ENCODE measurements at regions not wholly inside any gene's neighbourhood (a gene's known extent, or its start where the extent isn't known, plus 50 kb on each side); places are given as distances from the start of the nearest gene placed in this dataset.
"Not testable (repeated sequence)": the region's sequence is repeated elsewhere in the genome, so short reads cannot be mapped to it uniquely, and the experiment has no call there.

DNA sequence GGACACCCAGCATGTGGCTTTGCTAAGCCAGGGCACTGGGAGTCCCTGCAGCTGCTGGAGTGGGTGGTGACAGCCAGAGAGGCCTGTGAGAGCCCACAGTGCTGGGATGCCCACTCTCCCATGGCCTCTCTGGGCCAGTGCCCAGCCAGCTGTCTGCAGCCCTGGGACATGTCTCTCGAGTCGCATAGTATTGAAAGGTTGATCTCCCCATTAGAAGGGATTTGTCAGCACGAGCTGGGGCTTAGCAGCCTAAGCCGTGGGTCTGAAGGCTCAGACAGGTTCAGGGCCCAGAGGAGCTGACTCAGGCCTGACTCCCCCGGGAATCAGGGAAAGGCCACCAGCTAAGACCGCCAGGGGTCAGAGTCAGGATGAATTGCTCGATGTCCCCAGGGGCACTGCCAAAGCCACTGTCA lies 53.5 kb downstream of the FOXD2 start:
- DNase-seq (ENCODE audit: low spot score), result peak; percentile 76

GRCh38 chr1:47495176-47495713 lies 57.4 kb downstream of the FOXD2 start:
- no peak for DNase-seq (ENCODE audit: low spot score)

DNA sequence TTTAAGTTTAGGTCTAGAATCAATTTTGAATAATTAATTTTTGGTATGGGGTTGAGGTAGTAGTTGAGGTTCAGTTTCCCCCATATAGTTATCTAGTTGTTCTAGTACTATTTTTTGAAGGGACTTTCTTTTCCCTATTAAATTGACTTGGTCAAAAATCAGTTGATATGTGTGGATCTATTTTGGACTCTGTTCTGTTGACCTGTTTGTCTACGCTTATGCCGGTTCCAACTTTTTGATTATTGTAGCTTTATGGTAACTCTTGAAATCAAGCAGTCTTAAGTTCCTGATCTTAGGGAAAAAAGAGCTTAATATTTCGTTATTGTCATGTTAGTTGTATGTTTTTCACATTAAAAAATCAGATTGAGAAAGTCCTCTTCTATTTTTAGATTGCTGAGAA lies 60.7 kb downstream of the FOXD2 start:
- DNase-seq (ENCODE audit: low spot score), result no peak

DNA sequence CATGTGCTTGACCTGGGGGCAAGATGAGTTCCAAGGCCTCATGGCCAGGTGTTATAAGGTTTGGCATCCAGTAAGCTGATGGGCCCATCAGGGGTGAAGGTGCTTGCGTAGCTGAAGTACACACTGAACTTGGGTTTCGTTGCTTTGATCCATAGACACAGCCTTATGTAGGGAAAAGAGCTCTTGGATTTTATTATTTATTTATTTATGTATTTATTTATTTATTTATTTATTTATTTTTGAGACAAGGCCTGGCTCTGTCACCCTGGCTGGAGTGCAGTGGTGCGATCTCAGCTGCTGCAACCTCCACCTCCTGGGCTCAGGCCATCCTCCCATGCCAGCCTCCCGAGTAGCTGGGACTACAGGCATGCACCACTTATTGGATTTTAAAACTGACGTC lies 63.2 kb downstream of the FOXD2 start:
- DNase-seq (ENCODE audit: low spot score), result no peak

DNA sequence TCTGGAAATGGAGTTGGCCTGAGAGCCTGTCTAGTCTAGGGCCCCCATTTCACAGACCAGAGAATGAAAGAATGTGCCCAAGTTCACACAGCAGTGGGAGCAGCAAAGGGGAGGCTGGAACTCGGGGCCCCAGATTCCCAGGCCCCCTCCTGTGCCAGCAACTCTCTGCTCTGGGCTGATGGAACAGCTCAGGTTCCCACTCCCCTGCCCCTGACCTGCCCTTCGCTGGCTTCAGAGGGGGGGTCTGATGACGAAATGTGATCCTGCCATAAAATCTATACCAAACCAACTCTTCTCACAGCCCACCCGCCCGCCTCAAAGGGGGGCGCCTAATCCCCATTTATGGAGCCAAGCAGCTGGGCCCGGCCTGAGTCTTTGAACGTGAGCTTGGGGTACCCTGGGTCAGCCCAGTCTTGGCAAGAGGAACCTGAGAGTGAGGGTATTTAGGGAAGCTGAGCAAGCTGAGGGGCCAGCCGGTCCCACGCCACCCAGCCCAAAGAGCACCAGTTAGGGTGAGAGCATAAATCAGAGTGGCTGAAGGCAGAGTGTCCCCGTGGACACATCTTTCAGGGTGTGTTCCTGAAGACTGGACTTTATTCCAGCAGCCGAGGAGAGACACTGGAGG lies 65.0 kb downstream of the FOXD2 start:
- DNase-seq (ENCODE audit: low spot score), result no peak

- not testable (repeated sequence) for DNase-seq (ENCODE audit: low spot score)
Observed at GRCh38 chr1:47504840-47505239, 67.0 kb downstream of the FOXD2 start.

GRCh38 chr1:47505267-47505666 lies 67.4 kb downstream of the FOXD2 start:
- no peak for DNase-seq (ENCODE audit: low spot score)

GRCh38 chr1:47506053-47506452 lies 68.2 kb downstream of the FOXD2 start:
- DNase-seq (ENCODE audit: low spot score), result no peak

GRCh38 chr1:47507144-47507543 lies 69.3 kb downstream of the FOXD2 start:
- no peak for DNase-seq (ENCODE audit: low spot score)

DNA sequence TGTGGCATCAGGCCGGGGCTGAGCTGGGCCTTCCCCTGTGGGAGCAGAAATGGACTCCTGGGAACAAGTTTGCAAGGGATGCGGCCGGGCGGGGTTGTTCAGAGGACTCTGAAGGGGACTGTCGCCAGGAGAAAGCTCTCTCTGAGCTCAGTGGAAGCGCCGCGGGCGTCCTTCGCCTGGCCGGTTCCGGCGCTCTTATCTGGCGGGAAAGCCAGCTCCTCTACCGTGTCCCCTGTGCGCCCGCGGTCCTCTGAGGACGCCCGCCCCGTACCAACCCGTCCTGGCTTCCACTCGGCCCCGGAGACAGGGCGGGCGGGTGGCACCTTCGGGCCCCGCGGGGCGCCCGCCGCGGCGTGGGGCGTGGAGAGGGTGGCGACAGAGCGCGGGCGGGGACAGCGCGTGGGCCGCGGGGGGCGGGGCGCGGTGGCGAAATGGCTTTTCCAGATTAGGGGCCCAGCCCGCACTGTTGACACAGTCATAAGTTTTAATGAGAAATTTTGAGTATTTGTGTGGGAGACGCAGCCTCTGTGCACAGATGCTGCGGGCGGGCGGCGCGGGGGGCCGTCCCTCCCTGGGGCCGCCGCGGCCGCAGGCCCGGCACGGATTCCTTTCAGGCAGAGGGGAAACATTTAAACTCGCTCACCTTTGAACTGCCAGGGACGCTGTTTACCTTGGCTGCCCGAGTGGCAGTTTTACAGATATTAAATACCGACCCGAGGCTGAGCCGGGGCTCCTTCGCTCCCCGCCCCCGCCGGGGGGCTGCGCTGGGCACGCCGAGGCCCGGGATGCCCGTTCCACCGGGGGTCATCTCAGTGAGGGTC lies 70.2 kb downstream of the FOXD2 start:
- peak; percentile 46 for DNase-seq (ENCODE audit: low spot score)

GRCh38 chr1:47508702-47509431 lies 71.0 kb downstream of the FOXD2 start:
- DNase-seq (ENCODE audit: low spot score), result no peak

- no peak for DNase-seq (ENCODE audit: low spot score)
Observed at GRCh38 chr1:47510282-47510811, 72.5 kb downstream of the FOXD2 start.

DNA sequence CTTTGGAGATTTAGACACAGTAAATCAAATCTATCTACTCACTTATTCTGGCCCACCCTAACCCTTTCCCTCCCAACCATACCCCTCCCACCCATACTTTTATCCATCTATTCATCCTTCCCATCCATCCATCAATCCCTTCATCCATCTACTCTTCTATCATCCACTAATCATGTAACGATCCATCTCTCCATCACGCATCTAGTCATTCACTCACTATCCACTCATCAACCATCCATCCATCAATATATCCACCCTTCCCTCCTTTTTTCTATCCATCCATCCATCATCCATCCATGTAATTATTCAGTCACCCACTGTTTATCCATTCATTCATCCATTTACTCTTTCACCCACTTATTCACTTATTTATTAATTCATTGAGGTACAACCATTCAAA lies 74.0 kb downstream of the FOXD2 start:
- DNase-seq (ENCODE audit: low spot score), result no peak

GRCh38 chr1:47513393-47513792 lies 75.5 kb downstream of the FOXD2 start:
- no peak for DNase-seq (ENCODE audit: low spot score)

GRCh38 chr1:47514229-47514628 lies 76.4 kb downstream of the FOXD2 start:
- no peak for DNase-seq (ENCODE audit: low spot score)

DNA sequence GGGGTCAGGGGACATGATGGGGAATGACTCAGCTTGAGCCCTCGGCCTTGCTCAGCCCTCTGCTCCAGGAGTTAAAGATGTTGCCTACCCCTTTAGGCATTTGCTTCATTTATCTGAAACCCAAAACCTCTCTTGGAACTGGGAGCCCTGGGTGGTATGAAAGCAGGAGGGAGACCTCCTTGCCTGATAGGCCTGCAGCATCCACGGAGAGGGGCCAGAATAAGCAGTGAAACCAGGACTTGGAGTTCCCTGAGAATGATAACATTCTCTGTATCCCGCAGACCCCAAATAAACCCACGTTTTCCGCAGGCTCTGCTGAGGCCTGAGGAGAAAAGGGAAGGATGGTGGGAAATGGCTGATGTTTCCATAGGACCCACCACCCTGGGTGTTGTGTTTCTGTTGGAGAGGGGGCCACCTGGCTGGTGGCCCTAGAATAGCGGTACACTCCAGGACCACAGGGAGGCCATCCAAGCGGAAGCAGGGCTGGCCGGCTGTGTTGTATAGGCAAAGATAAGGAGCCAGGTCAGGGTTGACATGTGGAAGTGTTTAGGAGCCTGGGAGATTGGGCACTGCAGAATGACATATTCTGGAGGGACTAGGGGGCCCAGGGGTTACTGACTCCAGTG lies 77.4 kb downstream of the FOXD2 start:
- DNase-seq (ENCODE audit: low spot score), result no peak

DNA sequence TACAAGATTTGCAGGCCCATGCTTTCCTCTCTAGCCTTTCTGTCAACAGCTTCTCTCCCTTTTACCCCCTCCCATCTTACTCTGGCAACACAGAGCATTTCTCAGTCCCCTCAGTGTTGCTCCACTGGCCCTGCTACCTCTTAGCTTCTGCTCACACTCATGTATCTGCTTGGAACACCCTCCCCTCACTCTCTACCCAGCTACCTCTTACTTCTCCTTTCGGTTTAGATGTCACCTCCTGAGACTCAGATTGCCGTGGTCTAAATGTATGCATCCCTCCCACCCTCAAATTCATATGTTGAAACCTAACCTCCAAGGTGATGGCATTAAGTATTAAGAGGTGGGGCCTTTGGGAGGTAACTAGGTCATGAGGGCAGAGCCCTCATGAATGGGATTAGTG lies 80.1 kb downstream of the FOXD2 start:
- no peak for DNase-seq (ENCODE audit: low spot score)

GRCh38 chr1:47519491-47519890 lies 81.6 kb downstream of the FOXD2 start:
- DNase-seq (ENCODE audit: low spot score), result no peak

DNA sequence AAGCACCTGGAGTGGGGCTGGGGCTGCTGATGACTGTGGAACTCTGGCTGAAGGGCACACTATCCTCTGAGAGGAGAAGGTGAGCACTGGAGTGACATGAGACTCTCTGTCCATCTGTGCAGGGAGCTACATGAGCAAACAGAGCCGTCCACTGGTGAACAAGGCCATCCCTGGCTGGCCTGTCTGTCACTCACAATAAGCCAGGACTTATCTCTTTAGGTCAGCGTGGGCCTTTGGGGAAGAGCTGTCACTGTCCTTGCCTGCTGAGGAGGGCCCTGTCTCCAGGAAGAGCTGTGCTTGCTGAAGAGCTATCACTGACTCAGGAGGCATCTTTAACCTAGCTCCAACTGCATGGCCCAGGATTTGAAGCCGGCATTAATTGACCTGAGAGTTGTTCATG lies 82.1 kb downstream of the FOXD2 start:
- DNase-seq (ENCODE audit: low spot score), result no peak

GRCh38 chr1:47521034-47521881 lies 83.4 kb downstream of the FOXD2 start:
- no peak for DNase-seq (ENCODE audit: low spot score)

Measured in D341Med (cell line).